ENCODE measurements at regions not wholly inside any gene's neighbourhood (a gene's known extent, or its start where the extent isn't known, plus 50 kb on each side); places are given as distances from the start of the nearest gene placed in this dataset.

DNA sequence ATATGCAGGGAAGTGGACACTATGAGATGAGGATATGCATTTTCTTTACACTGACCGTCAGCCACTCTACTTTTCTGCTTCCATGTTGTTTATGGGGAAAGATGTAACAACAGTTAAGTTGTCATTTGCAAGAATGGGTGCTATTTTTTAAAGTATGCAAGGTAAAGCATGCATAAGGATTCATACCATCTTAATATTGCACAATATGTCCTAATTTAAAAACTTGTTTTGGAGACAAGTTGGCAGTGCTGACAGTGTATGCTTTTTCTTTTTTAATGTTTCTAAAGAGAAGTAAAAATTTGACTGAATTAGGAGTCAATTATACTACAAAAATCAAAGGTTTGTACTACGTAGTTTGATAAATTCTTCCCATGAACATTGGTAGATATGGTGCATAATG, 435.4 kb downstream of the MMUT start:
- intact Hi-C loops (cut with DNase I), result no loop called here

DNA sequence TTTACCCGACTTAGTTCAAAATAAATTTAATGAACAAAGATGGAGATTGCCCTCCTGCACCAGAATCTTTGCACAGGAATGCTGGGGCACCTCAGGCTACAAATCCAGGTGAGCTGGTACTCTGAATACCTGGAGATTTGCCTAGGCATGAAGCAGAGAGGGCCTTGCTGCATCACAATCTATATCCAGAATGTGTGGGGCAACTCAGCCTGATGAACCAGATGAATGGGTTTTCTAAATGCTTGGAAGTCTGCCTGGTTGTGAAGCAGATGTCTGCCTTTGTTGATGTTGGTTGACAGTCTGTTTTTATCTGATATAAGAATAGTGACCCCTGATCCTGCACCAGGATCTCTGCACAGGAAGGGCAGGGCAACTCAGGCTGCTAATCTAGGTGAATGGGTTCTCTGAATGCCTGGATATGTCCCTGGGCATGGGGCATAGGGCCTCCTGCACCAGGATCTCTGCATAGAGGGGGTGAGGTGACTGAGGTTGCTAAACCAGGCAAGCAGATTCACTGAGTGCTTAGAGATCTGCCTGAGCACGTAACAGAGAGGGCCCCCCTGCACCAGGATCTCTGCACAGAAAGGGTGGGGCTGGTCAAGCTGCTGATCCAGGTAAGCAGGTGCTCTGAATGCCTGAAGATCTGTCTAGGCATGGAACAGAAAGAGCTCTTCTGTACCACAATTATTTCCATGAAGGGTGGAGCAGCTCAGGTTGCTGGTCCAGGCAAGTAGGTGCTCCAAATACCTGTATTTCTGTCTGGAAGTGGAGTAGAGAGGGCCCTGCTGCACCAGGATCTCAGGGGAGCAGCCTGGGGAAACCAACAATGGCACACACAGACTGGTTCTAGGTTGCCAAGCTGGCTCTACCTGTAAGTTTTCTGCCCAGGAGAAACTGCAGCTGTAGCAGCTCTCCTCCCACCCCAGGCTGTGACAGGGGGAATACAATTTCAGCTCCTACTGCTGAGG, 437.5 kb downstream of the MMUT start:
- DNase-seq (ENCODE audit: low spot score in 2 of 2), result no peak
- Histone ChIP-seq H3K4me3 (no peak overlapping the region), H3K27me3 (no peaks in the 10 kb centered on the region), H3K9me3 (peaks cover 0 to 6% of the 10 kb centered on the region in 2 donors), H3K4me1 (no peaks in the 10 kb centered on the region), H3K27ac (no peak overlapping the region), H3K36me3 (no peaks in the 10 kb centered on the region)
- intact Hi-C loops (cut with DNase I), result no loop called here
- TF ChIP-seq, protein P1, sequence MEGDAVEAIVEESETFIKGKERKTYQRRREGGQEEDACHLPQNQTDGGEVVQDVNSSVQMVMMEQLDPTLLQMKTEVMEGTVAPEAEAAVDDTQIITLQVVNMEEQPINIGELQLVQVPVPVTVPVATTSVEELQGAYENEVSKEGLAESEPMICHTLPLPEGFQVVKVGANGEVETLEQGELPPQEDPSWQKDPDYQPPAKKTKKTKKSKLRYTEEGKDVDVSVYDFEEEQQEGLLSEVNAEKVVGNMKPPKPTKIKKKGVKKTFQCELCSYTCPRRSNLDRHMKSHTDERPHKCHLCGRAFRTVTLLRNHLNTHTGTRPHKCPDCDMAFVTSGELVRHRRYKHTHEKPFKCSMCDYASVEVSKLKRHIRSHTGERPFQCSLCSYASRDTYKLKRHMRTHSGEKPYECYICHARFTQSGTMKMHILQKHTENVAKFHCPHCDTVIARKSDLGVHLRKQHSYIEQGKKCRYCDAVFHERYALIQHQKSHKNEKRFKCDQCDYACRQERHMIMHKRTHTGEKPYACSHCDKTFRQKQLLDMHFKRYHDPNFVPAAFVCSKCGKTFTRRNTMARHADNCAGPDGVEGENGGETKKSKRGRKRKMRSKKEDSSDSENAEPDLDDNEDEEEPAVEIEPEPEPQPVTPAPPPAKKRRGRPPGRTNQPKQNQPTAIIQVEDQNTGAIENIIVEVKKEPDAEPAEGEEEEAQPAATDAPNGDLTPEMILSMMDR (IDR thresholded peaks at IDR 0.05), result no peak

More for the DNA sequence above, 435.4 kb downstream of the MMUT start:
- Histone ChIP-seq H3K9me3 (no peaks in the 10 kb centered on the region), H3K27ac (no peak overlapping the region), H3K4me1 (no peaks in the 10 kb centered on the region), H3K4me3 (no peak overlapping the region), H3K27me3 (no peaks in the 10 kb centered on the region), H3K36me3 (no peaks in the 10 kb centered on the region)
- TF ChIP-seq, protein P1 (IDR thresholded peaks at IDR 0.05), result no peak
- no peak for DNase-seq (ENCODE audit: low spot score in 2 of 2)

DNA sequence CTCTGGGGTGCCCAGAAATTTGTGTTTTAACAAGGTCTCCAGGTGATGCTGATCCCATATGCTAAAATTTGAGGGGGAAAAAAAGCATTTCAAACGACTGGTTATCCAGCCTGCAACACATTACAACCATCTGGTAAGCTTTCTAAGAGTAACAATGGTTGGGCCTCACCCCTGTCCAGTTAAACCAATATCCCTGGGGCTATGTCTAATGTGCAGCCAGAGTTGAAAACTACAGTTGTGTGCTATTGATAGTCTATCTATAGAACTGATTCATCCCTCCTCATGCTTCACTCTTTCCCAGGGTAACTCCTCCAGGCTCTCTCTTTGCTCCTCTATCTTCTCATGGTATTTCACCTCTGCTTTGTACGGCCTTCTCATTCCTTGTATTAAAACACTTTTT, 458.3 kb downstream of the MMUT start:
- peaks cover 0 to 2% of the 10 kb centered on the region in 2 donors for H3K4me1 ChIP-seq
- H3K4me3 ChIP-seq, result no peak overlapping the region
- H3K36me3 ChIP-seq, result no peaks in the 10 kb centered on the region
- DNase-seq (ENCODE audit: low spot score in 2 of 2), result no peak
- H3K27me3 ChIP-seq, result no peaks in the 10 kb centered on the region
- intact Hi-C loops (cut with DNase I), result no loop called here
- H3K27ac ChIP-seq, result no peak overlapping the region
- TF ChIP-seq, protein P1 (IDR thresholded peaks at IDR 0.05), result no peak
- peaks cover 0 to 5% of the 10 kb centered on the region in 2 donors for H3K9me3 ChIP-seq

DNA sequence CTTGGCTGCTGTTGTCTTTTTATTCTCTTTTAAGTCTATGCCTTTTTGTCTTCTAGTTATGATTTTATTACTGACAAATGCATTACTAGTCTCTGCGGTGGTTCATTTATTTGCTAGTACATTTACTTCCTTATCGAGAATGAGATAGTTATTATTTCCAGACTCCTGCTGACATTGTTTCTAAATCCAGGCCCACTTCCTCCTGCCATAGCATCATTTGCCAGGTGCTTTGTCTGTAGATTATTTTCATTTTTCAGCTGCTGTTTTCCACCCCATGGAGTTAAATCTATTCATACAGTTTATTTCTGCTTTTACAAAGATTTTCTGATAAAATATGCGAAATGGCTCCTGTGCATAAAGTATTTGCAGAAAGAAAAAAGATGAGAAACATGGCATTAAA, 459.7 kb downstream of the MMUT start:
- Histone ChIP-seq H3K4me1 (peaks cover 0 to 2% of the 10 kb centered on the region in 2 donors), H3K9me3 (no peaks in the 10 kb centered on the region), H3K27me3 (no peaks in the 10 kb centered on the region), H3K36me3 (no peaks in the 10 kb centered on the region), H3K4me3 (no peak overlapping the region), H3K27ac (no peak overlapping the region)
- intact Hi-C loops (cut with DNase I), result no loop called here
- TF ChIP-seq, protein P1 (IDR thresholded peaks at IDR 0.05), result no peak
- no peak for DNase-seq (ENCODE audit: low spot score in 2 of 2)

DNA sequence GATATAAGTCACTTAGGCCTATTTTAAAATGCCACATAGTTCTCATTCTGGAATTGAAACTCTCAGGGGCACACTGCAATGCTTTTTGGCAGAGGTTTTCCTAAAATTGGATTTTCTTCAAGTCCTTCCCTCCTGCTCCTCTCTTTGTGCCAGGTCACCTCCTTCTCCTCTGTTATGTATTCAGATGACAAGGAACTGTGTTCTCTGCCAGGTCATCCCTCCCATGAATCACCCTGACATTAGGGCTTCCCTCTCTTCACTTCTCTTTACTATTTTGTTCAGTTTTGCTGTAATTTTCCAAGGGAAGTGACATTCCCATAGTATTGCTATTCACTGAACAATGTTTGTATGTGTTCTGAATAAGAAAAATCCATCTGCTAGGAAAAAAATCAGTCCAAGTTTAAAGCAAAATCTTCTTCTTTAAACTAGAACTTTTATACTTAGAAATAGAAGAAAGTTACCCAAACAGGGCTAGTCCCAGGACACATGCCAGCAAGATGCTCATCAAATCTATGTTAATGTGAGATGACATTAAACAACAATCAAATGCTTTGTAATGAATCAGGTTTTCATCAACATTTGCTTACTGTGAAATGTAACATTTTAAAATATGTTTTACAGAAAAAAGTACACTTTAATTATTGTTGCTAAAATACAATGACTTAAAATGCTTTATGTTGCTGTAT, 461.1 kb downstream of the MMUT start:
- no peak for DNase-seq (ENCODE audit: low spot score in 2 of 2)

More for the DNA sequence above, 461.1 kb downstream of the MMUT start:
- H3K9me3 ChIP-seq, result no peaks in the 10 kb centered on the region
- no peak overlapping the region for H3K4me3 ChIP-seq
- TF ChIP-seq, protein P1 (IDR thresholded peaks at IDR 0.05), result no peak
- peaks cover 0 to 2% of the 10 kb centered on the region in 2 donors for H3K4me1 ChIP-seq
- H3K27me3 ChIP-seq, result no peaks in the 10 kb centered on the region
- intact Hi-C loops (cut with DNase I), result no loop called here
- H3K36me3 ChIP-seq, result no peaks in the 10 kb centered on the region
- no peak overlapping the region for H3K27ac ChIP-seq

All from ascending aorta (tissue), 2 donors.